GM23338 (cell line): ENCODE measurements at regions not wholly inside any gene's neighbourhood (a gene's known extent, or its start where the extent isn't known, plus 50 kb on each side); places are given as distances from the start of the nearest gene placed in this dataset.

Experiments
- ATAC-seq: fragments of 200-7000 bp; cut with Tn5 transposase; 3 replicates; pipeline ENCODE4 v1.9.1; 2020
- DNase-seq: peaks from one replicate; pipeline ENCODE4 v3.0.0-alpha.2; 2015; ENCODE audit warnings: low spot score
- H2AFZ ChIP-seq: fragments of 200-600 bp; sonication (generic); 2 replicates; pipeline ENCODE4 v1.8.0; 2016; ENCODE audit warnings: antibody characterized with exemption, mild to moderate bottlenecking, moderate library complexity
- H3F3A ChIP-seq: fragments of 200-600 bp; sonication (generic); replicated peaks from 2 replicates; pipeline ENCODE4 v1.8.0; 2017; ENCODE audit warnings: antibody characterized with exemption, mixed run types, low read depth
- H3K27ac ChIP-seq: fragments of 200-600 bp; sonication (generic); 2 replicates; pipeline ENCODE4 v1.6.1; 2016; ENCODE audit warnings: low read depth
- H3K27me3 ChIP-seq: fragments of 200-600 bp; sonication (generic); 2 replicates; pipeline ENCODE4 v1.8.0; 2016; ENCODE audit warnings: mild to moderate bottlenecking, mixed run types, moderate library complexity; ENCODE audit not compliant: insufficient read depth
- H3K36me3 ChIP-seq: fragments of 200-600 bp; sonication (generic); 2 replicates; pipeline ENCODE4 v1.8.0; 2016; ENCODE audit warnings: mild to moderate bottlenecking; ENCODE audit not compliant: insufficient read depth
- H3K4me1 ChIP-seq: fragments of 200-600 bp; sonication (generic); 2 replicates; pipeline ENCODE4 v1.8.0; 2016; ENCODE audit warnings: mild to moderate bottlenecking, moderate library complexity; ENCODE audit not compliant: insufficient read depth
- H3K4me2 ChIP-seq: fragments of 200-600 bp; sonication (generic); 2 replicates; pipeline ENCODE4 v1.7.1; 2017; ENCODE audit warnings: mixed run types
- H3K4me3 ChIP-seq: fragments of 200-600 bp; sonication (generic); 2 replicates; pipeline ENCODE4 v1.6.1; 2016; ENCODE audit warnings: mixed run types
- H3K79me2 ChIP-seq: fragments of 200-600 bp; sonication (generic); replicated peaks from 2 replicates; pipeline ENCODE4 v1.8.0; 2017; ENCODE audit warnings: mild to moderate bottlenecking; ENCODE audit not compliant: insufficient read depth
- H3K9me2 ChIP-seq: fragments of 200-600 bp; sonication (generic); 2 replicates; pipeline ENCODE4 v1.8.0; 2017; ENCODE audit not compliant: insufficient read depth
- H4K20me1 ChIP-seq: fragments of 200-600 bp; sonication (generic); replicated peaks from 2 replicates; pipeline ENCODE4 v1.8.0; 2017; ENCODE audit warnings: mild to moderate bottlenecking; ENCODE audit not compliant: insufficient read depth
- H3K27ac Mint-ChIP-seq: 2 replicates; pipeline ENCODE4 v1.8.0; 2020; ENCODE audit warnings: inconsistent platforms, mild to moderate bottlenecking, moderate library complexity, mixed read lengths
- H3K27me3 Mint-ChIP-seq: 3 replicates; pipeline ENCODE4 v1.8.0; 2022; ENCODE audit warnings: low read depth, mild to moderate bottlenecking, moderate library complexity, mixed read lengths, inconsistent platforms; ENCODE audit not compliant: insufficient read depth, poor library complexity
- H3K36me3 Mint-ChIP-seq: 3 replicates; pipeline ENCODE4 v1.8.0; 2021; ENCODE audit warnings: low read depth, mild to moderate bottlenecking, inconsistent platforms, moderate library complexity, mixed read lengths
- H3K4me1 Mint-ChIP-seq: 3 replicates; pipeline ENCODE4 v1.8.0; 2020; ENCODE audit warnings: mild to moderate bottlenecking, inconsistent platforms, mixed read lengths
- H3K4me3 Mint-ChIP-seq: 3 replicates; pipeline ENCODE4 v1.8.0; 2021; ENCODE audit warnings: moderate library complexity, mild to moderate bottlenecking, inconsistent platforms, mixed read lengths
- H3K9me3 Mint-ChIP-seq: 3 replicates; pipeline ENCODE4 v1.8.0; 2020; ENCODE audit warnings: moderate library complexity, mild to moderate bottlenecking, inconsistent platforms, mixed read lengths
- CREB1 ChIP-seq: fragments of 250-450 bp; sonication (Bioruptor Pico); IDR thresholded peaks from 2 replicates; pipeline ENCODE4 v1.5.0; 2020; ENCODE audit warnings: low read depth, mild to moderate bottlenecking, moderate library complexity
- EZH2 ChIP-seq: fragments of 200-600 bp; sonication (generic); IDR thresholded peaks from one replicate; pipeline ENCODE4 v1.8.0; 2017; ENCODE audit warnings: antibody characterized with exemption, mild to moderate bottlenecking, low read depth; ENCODE audit not compliant: unreplicated experiment
- EZH2phosphoT487 ChIP-seq: fragments of 200-600 bp; sonication (generic); IDR thresholded peaks from one replicate; pipeline ENCODE4 v1.8.1; 2018; ENCODE audit warnings: antibody characterized with exemption; ENCODE audit not compliant: unreplicated experiment
- JUNB ChIP-seq: IDR thresholded peaks from one replicate; pipeline ENCODE4 v1.6.1; 2016; ENCODE audit warnings: antibody characterized with exemption; ENCODE audit not compliant: unreplicated experiment
- NANOG ChIP-seq: IDR thresholded peaks from 2 replicates; pipeline ENCODE4 v1.6.1; 2016; ENCODE audit warnings: antibody characterized with exemption, borderline replicate concordance
- POLR2AphosphoS5 ChIP-seq: IDR thresholded peaks from 2 replicates; pipeline ENCODE4 v1.6.1; 2016; ENCODE audit warnings: antibody characterized with exemption, low read depth
- STAT1 ChIP-seq: IDR thresholded peaks from one replicate; pipeline ENCODE4 v1.6.1; 2016; ENCODE audit warnings: antibody characterized with exemption; ENCODE audit not compliant: unreplicated experiment
- ZNF114 ChIP-seq: fragments of 250-450 bp; sonication (Bioruptor Pico); IDR thresholded peaks from 2 replicates; pipeline ENCODE4 v1.5.0; 2020; ENCODE audit warnings: mild to moderate bottlenecking, moderate library complexity
- ZNF331 ChIP-seq: fragments of 250-450 bp; sonication (Bioruptor Pico); IDR thresholded peaks from 2 replicates; pipeline ENCODE4 v1.5.0; 2020; ENCODE audit warnings: low read depth, mild to moderate bottlenecking, moderate library complexity
- TF ChIP-seq, protein P1 (sequence below): fragments of 250-450 bp; sonication (Bioruptor Pico); IDR thresholded peaks from 2 replicates; pipeline ENCODE4 v1.5.0; 2020; ENCODE audit warnings: mild to moderate bottlenecking, moderate library complexity
- TF ChIP-seq, protein P2 (sequence below), 2 experiments: fragments of 200-600 bp in 1 of 2; sonication (generic) in 1 of 2; conservative IDR thresholded peaks; 2 replicates each; pipeline versions ENCODE4 v1.5.1 to v1.6.1; 2016 to 2017; ENCODE audit warnings: antibody characterized with exemption in 2 of 2, low read depth in 2 of 2, mild to moderate bottlenecking in 2 of 2, moderate library complexity in 1 of 2
- TF ChIP-seq, protein P3 (sequence below): IDR thresholded peaks from 2 replicates; pipeline ENCODE4 v1.6.1; 2016; ENCODE audit warnings: antibody characterized with exemption

DNA sequence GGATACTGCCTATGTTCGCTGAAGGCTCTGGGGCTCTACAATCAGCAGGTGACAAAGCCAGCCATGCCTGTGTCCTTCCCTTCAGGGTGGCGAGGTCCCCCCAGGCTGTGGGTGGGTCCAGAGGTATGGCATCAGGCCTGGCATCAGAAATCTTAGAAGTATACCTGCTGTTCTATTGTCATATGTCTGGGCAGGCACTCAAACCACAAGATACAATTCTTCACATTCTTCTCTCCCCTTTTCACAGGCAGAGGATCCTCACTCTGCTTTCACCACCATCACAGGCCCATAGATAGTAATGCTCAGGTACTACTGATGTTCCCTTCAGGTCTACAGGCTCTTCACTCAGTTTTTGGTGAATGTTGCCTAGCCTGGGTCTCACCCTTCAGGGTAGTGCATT lies 1180.0 kb upstream of the CITED2 start:
- H3K4me1 ChIP-seq, result no peaks in the 10 kb centered on the region
- peaks cover 6% of the 10 kb centered on the region; the same call in 2 of the 3 replicates for H3K9me3 Mint-ChIP-seq
- no peaks in the 10 kb centered on the region for H3K4me1 Mint-ChIP-seq
- no peaks in the 10 kb centered on the region for H3K36me3 ChIP-seq
- DNase-seq (no peak), ATAC-seq (no peak)
- no peaks in the 10 kb centered on the region for H3F3A ChIP-seq
- no peak overlapping the region for H3K27ac Mint-ChIP-seq
- TF ChIP-seq JUNB (no peak), STAT1 (no peak), EZH2phosphoT487 (no peak), EZH2 (no peak), ZNF331 (CRISPR knock-in tag) (no peak), CREB1 (CRISPR knock-in tag) (no peak), ZNF114 (CRISPR knock-in tag) (no peak), NANOG (no peak), POLR2AphosphoS5 (no peak)
- TF ChIP-seq, protein P1, sequence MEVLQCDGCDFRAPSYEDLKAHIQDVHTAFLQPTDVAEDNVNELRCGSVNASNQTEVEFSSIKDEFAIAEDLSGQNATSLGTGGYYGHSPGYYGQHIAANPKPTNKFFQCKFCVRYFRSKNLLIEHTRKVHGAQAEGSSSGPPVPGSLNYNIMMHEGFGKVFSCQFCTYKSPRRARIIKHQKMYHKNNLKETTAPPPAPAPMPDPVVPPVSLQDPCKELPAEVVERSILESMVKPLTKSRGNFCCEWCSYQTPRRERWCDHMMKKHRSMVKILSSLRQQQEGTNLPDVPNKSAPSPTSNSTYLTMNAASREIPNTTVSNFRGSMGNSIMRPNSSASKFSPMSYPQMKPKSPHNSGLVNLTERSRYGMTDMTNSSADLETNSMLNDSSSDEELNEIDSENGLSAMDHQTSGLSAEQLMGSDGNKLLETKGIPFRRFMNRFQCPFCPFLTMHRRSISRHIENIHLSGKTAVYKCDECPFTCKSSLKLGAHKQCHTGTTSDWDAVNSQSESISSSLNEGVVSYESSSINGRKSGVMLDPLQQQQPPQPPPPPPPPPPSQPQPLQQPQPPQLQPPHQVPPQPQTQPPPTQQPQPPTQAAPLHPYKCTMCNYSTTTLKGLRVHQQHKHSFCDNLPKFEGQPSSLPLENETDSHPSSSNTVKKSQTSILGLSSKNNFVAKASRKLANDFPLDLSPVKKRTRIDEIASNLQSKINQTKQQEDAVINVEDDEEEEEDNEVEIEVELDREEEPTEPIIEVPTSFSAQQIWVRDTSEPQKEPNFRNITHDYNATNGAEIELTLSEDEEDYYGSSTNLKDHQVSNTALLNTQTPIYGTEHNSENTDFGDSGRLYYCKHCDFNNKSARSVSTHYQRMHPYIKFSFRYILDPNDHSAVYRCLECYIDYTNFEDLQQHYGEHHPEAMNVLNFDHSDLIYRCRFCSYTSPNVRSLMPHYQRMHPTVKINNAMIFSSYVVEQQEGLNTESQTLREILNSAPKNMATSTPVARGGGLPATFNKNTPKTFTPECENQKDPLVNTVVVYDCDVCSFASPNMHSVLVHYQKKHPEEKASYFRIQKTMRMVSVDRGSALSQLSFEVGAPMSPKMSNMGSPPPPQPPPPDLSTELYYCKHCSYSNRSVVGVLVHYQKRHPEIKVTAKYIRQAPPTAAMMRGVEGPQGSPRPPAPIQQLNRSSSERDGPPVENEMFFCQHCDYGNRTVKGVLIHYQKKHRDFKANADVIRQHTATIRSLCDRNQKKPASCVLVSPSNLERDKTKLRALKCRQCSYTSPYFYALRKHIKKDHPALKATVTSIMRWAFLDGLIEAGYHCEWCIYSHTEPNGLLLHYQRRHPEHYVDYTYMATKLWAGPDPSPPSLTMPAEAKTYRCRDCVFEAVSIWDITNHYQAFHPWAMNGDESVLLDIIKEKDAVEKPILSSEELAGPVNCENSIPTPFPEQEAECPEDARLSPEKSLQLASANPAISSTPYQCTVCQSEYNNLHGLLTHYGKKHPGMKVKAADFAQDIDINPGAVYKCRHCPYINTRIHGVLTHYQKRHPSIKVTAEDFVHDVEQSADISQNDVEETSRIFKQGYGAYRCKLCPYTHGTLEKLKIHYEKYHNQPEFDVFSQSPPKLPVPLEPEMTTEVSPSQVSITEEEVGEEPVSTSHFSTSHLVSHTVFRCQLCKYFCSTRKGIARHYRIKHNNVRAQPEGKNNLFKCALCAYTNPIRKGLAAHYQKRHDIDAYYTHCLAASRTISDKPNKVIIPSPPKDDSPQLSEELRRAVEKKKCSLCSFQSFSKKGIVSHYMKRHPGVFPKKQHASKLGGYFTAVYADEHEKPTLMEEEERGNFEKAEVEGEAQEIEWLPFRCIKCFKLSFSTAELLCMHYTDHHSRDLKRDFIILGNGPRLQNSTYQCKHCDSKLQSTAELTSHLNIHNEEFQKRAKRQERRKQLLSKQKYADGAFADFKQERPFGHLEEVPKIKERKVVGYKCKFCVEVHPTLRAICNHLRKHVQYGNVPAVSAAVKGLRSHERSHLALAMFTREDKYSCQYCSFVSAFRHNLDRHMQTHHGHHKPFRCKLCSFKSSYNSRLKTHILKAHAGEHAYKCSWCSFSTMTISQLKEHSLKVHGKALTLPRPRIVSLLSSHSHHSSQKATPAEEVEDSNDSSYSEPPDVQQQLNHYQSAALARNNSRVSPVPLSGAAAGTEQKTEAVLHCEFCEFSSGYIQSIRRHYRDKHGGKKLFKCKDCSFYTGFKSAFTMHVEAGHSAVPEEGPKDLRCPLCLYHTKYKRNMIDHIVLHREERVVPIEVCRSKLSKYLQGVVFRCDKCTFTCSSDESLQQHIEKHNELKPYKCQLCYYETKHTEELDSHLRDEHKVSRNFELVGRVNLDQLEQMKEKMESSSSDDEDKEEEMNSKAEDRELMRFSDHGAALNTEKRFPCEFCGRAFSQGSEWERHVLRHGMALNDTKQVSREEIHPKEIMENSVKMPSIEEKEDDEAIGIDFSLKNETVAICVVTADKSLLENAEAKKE (CRISPR knock-in tag), result no peak
- TF ChIP-seq, protein P2, sequence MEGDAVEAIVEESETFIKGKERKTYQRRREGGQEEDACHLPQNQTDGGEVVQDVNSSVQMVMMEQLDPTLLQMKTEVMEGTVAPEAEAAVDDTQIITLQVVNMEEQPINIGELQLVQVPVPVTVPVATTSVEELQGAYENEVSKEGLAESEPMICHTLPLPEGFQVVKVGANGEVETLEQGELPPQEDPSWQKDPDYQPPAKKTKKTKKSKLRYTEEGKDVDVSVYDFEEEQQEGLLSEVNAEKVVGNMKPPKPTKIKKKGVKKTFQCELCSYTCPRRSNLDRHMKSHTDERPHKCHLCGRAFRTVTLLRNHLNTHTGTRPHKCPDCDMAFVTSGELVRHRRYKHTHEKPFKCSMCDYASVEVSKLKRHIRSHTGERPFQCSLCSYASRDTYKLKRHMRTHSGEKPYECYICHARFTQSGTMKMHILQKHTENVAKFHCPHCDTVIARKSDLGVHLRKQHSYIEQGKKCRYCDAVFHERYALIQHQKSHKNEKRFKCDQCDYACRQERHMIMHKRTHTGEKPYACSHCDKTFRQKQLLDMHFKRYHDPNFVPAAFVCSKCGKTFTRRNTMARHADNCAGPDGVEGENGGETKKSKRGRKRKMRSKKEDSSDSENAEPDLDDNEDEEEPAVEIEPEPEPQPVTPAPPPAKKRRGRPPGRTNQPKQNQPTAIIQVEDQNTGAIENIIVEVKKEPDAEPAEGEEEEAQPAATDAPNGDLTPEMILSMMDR (conservative IDR thresholded peaks at IDR 0.05; ENCODE audit: low read depth in 2 of 2), result no peak
- TF ChIP-seq, protein P3, sequence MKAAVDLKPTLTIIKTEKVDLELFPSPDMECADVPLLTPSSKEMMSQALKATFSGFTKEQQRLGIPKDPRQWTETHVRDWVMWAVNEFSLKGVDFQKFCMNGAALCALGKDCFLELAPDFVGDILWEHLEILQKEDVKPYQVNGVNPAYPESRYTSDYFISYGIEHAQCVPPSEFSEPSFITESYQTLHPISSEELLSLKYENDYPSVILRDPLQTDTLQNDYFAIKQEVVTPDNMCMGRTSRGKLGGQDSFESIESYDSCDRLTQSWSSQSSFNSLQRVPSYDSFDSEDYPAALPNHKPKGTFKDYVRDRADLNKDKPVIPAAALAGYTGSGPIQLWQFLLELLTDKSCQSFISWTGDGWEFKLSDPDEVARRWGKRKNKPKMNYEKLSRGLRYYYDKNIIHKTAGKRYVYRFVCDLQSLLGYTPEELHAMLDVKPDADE, result no peak
- H3K27me3 Mint-ChIP-seq, result no peaks in the 10 kb centered on the region
- H3K4me2 ChIP-seq, result no peak overlapping the region
- H3K9me2 ChIP-seq, result peaks cover 20% of the 10 kb centered on the region; the same call in 1 of the 2 replicates
- no peak overlapping the region for H3K4me3 ChIP-seq
- H3K36me3 Mint-ChIP-seq, result peaks cover 2% of the 10 kb centered on the region; the same call in 2 of the 3 replicates
- no peak overlapping the region for H3K4me3 Mint-ChIP-seq
- no peaks in the 10 kb centered on the region for H3K79me2 ChIP-seq
- no peaks in the 10 kb centered on the region for H3K27me3 ChIP-seq
- H2AFZ ChIP-seq, result no peak overlapping the region
- no peak overlapping the region for H3K27ac ChIP-seq
- no peaks in the 10 kb centered on the region for H4K20me1 ChIP-seq
